HG03378 (cell line): ENCODE measurements at regions not wholly inside any gene's neighbourhood (a gene's known extent, or its start where the extent isn't known, plus 50 kb on each side); places are given as distances from the start of the nearest gene placed in this dataset.

Experiments used
- ATAC-seq: cut with Tn5 transposase; IDR thresholded peaks from one replicate; pipeline ENCODE4 v1.9.1; 2021; ENCODE audit warnings: mild to moderate bottlenecking, moderate library complexity; ENCODE audit not compliant: unreplicated experiment

DNA sequence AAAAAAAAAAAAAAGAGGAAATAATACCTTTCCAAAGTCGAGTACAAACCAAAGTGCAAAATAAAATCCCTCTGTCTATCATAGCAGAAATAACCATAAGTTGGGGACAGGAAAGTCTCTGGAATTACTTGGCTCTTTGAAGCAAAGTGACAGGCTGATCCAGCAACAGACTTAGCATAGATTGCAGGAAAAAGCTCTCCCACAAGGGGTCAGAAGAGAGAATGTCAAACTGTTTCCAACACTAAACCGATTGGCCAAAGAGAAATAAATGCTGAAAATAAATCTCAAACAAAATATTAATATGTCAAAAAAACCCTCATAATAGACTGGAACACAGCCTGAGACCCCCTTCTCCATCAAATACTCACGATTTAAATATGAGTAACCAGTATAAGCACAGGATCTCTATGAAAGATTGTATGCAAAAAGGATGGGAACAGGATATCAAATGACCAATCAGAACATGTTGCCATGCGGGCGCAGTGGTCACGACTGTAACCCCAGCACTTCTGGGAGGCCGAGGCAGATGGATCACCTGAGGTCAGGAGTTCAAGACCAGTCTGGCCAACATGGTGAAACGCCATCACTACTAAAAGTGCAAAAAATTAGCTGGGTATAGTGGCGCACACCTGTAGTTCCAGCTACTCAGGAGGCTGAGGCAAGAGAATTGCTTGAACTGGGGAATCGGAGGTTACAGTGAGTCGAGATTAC lies 1000.7 kb upstream of the LRRN3 start:
- ATAC-seq: no peak

DNA sequence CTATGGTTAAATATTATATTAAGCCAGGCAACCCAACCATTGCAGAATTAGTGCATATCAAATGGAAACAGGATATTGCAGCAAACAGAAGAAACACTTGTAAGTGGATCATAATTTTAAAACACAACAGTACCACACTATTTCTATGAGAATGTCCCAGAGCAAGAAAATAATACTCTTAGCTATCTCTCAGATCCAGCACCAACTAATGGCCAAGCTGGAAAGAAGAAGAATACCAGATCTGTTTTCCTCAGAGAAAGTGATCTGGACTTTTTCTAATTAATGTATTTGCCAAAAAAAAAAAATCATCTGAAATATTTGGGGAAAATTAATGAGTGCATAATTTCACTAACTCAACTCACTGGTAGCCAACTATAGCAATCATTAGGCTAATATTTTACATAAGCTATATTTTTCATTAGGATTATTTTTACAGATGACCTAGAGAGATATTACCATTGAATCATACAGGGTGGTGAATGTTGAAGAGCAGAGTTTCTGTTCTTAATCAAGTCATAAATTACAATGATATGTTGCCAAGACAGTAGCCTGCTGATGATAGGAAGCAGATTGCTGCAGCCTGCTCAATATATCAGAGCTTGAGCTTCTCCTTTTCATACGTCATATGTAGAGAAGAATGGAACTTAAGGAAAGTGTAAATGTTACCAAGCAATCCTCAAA lies 995.4 kb upstream of the LRRN3 start:
- no peak for ATAC-seq

DNA sequence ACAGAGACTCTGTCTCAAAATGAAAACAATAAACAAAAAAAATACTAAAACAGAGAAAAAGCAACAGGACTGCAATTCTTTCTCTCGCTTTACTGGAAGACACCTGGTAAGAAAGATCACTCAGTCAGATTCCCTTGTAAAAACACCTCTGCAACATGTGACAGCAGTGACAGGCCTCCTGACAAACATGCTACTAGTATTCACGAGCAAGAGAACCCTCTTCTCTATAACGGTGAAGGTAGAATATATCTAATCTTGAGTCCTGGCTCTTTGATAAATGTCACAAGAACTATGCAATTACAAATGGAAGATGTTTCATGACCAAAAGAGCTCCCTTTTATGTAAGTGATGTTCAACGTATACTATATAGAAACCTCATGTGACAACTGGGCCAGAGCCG lies 986.7 kb upstream of the LRRN3 start:
- ATAC-seq: no peak

DNA sequence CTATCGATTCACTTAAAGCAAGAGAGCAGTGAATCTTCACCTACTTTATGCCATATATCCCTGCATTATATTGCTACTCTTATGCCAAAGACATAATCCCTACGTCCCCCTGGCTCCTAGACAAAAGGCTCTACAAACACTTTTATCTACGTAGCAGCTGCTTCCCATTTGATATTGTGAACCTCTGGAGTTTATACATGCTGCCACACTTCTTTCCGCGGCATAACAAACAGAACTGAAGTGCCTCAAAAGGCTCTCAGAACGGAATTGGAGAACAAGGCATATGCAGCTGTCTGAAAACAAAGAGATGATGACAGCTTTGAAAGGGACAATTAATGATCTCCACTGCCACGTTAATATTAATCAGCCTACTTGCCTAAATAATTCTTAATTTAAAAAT lies 985.6 kb upstream of the LRRN3 start:
- ATAC-seq: no peak

GRCh38 chr7:110105840-110106239 lies 985.1 kb upstream of the LRRN3 start:
- ATAC-seq: no peak

DNA sequence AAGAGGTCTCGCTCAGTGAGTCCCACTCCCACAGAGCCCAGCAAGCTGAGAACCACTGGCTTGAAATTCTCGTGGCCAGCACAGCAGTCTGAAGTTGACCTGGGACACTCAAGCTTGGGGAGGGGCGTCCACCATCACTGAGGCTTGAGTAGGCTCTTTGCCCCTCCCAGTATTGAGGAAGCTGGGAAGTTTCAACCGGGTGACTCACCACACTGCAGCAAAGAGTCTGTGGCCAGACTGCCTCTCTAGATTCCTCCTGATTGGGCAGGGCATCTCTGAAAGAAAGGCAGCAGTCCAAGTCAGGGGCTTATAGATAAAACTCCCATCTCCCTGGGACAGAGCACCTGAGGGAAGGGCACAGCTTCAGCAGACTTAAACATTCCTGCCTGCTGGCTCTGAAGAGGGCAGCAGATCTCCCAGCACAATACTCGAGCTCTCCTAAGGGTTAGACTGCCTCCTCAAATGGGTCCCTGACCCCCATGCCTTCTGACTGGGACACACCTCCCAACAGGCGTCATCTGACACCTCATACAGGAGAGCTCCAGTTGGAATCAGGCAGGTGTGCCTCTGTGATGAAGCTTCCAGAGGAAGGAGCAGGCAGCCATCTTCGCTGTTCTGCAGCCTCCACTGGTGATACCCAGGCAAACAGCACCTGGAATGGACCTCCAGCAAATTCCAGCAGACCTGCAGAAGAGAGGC lies 970.9 kb upstream of the LRRN3 start:
- ATAC-seq: no peak

DNA sequence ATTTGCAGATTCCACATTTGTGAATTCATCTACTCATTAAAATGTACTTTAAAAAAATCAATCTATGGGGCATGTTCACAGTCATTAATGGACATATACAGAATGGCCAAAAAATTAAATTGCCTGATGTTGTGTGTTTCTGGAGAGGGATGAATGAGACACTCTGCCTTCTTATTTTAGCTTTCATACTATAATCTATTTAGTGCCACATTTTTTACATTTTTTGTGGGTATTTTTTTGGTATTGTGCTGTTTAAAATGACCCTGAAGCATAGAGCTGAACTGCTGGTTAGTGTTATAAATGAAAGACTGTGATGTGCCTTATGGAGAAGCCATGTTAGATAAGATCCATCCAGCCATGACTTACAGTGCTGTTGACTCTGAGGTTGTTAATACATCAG lies 961.8 kb upstream of the LRRN3 start:
- ATAC-seq: no peak

- no peak for ATAC-seq
Measured at GRCh38 chr7:110130669-110131068, 960.3 kb upstream of the LRRN3 start.

- ATAC-seq: no peak
Measured at GRCh38 chr7:110131344-110131743, 959.6 kb upstream of the LRRN3 start.

- ATAC-seq: no peak
Measured at GRCh38 chr7:110139056-110139455, 951.9 kb upstream of the LRRN3 start.

DNA sequence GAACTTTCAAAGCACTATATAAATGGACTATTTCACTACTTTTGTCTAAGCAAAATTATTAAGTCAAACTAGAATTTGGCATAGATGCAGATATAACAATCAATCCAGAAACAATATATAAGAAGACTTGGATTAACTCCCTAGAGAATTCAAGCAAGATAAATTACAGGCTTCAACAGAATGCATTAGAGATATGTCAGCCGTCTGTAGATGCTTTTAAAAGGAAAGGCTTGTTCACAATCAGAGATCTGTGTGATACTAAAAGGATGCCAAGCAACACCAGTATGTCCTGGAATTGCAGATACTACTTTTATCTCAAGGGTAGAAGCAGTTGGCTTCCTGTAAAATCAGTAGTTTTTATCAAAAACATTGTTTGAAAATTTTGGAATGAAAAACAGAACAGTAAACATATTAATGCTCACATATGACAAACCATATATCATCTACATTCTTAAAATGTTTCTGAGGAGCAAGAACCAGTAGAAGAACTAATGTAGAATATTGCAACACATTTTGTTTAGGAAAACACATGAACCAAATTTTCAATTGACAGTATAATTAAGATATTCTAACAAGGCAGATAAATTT lies 947.9 kb upstream of the LRRN3 start:
- no peak for ATAC-seq

DNA sequence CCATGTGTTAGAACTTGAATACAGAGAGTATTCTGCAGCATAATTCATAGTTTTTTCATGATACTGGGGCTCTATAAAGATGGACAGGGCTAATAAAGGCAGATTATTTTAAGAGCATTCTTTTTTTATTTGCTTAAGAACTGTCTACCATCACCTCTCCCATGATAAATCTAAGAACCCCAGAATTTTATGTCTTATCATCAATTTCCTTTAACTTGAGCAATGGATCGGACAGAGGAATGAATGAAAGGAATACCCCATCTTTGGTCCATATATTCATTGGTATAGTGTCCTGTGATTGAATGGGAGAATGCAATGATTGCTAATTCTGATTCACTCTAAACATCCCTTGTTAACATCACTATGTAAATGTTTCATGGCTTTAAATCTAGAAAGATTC lies 946.3 kb upstream of the LRRN3 start:
- ATAC-seq: no peak

DNA sequence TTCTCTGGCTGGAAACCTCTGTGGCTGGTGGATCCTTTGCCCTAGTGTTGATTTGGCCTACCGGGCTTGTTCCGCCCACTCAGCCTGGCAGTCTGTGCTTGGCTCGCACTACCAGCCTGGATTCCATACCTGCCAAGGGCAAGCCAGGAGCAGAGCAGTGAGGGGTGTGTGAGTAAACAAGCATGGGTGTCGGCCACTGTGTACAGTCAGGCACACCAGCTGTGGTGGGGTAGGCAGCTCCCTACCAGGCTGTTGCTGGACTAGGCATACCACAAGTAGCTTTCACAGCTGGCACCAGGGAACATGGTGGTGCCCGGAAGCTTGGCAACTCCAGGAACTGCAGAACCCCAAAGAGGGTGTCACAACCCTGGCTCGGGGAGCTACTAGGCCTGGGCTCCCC lies 942.9 kb upstream of the LRRN3 start:
- no peak for ATAC-seq

DNA sequence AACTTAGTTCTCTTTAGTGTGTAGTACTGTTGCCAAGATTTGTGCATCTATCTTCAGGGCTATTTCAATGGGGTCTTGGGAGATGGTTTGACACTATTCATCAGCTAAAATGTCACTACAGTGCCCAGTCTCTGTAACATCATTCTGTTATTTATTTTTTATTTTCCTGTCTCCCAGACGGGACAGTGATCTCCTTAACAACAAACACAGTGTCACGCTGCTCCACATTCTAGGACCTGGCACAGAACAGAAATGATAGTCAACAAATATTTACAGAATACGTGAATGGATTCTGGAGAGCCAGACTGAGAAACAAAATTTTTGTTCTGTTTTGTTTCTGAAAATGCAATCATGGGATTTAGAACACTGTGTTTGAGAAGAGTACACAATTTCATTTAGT lies 937.7 kb upstream of the LRRN3 start:
- ATAC-seq: no peak

- no peak for ATAC-seq
Measured at GRCh38 chr7:110156511-110156910, 934.4 kb upstream of the LRRN3 start.

- no peak for ATAC-seq
Measured at GRCh38 chr7:110157631-110158362, 933.1 kb upstream of the LRRN3 start.

GRCh38 chr7:110168010-110168409 lies 922.9 kb upstream of the LRRN3 start:
- no peak for ATAC-seq

- ATAC-seq: no peak
Measured at GRCh38 chr7:110170841-110171240, 920.1 kb upstream of the LRRN3 start.

GRCh38 chr7:110177463-110177862 lies 913.5 kb upstream of the LRRN3 start:
- no peak for ATAC-seq

GRCh38 chr7:110179037-110179436 lies 911.9 kb upstream of the LRRN3 start:
- no peak for ATAC-seq

GRCh38 chr7:110181768-110182167 lies 909.2 kb upstream of the LRRN3 start:
- no peak for ATAC-seq
